ENCODE measurements at regions not wholly inside any gene's neighbourhood (a gene's known extent, or its start where the extent isn't known, plus 50 kb on each side); places are given as distances from the start of the nearest gene placed in this dataset.

DNA sequence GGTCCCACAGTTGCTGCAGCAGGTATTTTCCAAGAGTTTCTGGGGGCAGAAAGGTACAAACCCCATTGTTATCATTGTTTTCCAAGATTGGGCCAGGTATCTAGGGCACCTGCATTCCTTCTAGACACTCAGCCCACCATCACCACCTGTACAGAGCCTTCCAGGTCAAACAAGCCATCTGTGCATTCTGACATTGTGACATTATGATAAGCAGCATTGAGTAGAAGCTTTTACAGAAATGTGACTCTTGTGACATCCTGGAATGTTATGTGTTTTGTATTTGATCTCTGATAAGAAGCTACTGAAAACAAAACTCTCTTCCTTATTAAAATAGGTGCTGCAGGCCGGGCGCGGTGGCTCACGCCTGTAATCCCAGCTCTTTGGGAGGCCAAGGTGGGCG, 128.1 kb upstream of the CCN2 start:
- peaks cover 41% of the 10 kb centered on the region for H3K4me1 Mint-ChIP-seq (ENCODE audit: low read depth)
- no peak for TF ChIP-seq CTCF (IDR thresholded peaks at IDR 0.05)
- DNase-seq (ENCODE audit: low spot score), result no peak
- no peaks in the 10 kb centered on the region for H3K36me3 Mint-ChIP-seq (ENCODE audit: low read depth)
- no peaks in the 10 kb centered on the region for H3K27me3 Mint-ChIP-seq (ENCODE audit: low read depth)
- H3K4me3 Mint-ChIP-seq (ENCODE audit: unreplicated experiment), result no peak overlapping the region
- H3K9me3 Mint-ChIP-seq (ENCODE audit: low read depth), result peaks cover 7% of the 10 kb centered on the region
- no peak overlapping the region for H3K27ac Mint-ChIP-seq (ENCODE audit: unreplicated experiment)

DNA sequence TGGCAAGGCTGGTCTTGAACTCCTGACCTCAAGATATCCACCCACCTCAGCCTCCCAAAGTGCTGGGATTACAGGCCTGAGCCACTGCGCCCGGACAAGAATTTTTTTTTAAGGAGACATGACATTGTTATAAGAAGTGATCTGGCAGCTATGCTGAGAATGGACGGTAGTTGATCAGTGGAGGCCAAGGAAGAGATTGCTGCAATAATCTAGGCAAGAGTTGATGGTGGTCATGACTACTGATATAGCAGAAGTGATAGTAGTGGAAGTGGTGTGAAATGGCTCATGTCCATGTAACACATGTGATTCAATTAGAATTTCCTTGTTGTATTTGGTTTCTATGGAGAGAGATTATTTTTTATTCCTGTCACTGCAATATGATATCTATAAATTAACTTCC, 125.3 kb upstream of the CCN2 start:
- peaks cover 7% of the 10 kb centered on the region for H3K9me3 Mint-ChIP-seq (ENCODE audit: low read depth)
- H3K4me1 Mint-ChIP-seq (ENCODE audit: low read depth), result peaks cover 16% of the 10 kb centered on the region
- no peak for DNase-seq (ENCODE audit: low spot score)
- no peak overlapping the region for H3K4me3 Mint-ChIP-seq (ENCODE audit: unreplicated experiment)
- H3K27me3 Mint-ChIP-seq (ENCODE audit: low read depth), result no peaks in the 10 kb centered on the region
- TF ChIP-seq CTCF (IDR thresholded peaks at IDR 0.05), result no peak
- H3K27ac Mint-ChIP-seq (ENCODE audit: unreplicated experiment), result no peak overlapping the region
- H3K36me3 Mint-ChIP-seq (ENCODE audit: low read depth), result no peaks in the 10 kb centered on the region

GRCh38 chr6:132072831-132073230, 121.7 kb upstream of the CCN2 start:
- H3K9me3 Mint-ChIP-seq (ENCODE audit: low read depth), result no peaks in the 10 kb centered on the region
- H3K4me1 Mint-ChIP-seq (ENCODE audit: low read depth), result peaks cover 15% of the 10 kb centered on the region
- H3K27ac Mint-ChIP-seq (ENCODE audit: unreplicated experiment), result no peak overlapping the region
- no peak overlapping the region for H3K4me3 Mint-ChIP-seq (ENCODE audit: unreplicated experiment)
- H3K36me3 Mint-ChIP-seq (ENCODE audit: low read depth), result no peaks in the 10 kb centered on the region
- DNase-seq (ENCODE audit: low spot score), result no peak
- no peaks in the 10 kb centered on the region for H3K27me3 Mint-ChIP-seq (ENCODE audit: low read depth)
- TF ChIP-seq CTCF (IDR thresholded peaks at IDR 0.05), result no peak

DNA sequence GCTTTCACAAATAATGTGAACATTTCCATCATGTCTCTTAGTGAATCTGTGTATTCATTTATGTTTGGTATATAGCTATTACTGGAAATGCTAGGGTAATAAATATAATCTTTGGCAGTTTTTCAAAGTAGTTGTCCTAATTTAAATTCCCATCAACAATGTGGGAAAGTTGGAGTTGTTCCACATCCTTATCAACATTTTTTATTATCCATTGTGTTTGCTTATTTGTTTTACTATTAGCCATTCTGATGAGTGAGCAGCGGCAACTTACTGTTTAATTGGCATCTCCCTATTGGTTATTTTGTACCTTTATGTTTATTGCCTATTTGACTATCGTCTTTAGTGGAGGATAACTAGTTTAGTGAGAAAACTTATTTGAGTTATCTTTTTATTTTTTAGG, 121.1 kb upstream of the CCN2 start:
- DNase-seq (ENCODE audit: low spot score), result no peak
- Mint-ChIP-seq H3K27ac (ENCODE audit: unreplicated experiment) (no peak overlapping the region), H3K27me3 (ENCODE audit: low read depth) (no peaks in the 10 kb centered on the region), H3K4me3 (ENCODE audit: unreplicated experiment) (no peak overlapping the region), H3K9me3 (ENCODE audit: low read depth) (no peaks in the 10 kb centered on the region), H3K36me3 (ENCODE audit: low read depth) (no peaks in the 10 kb centered on the region), H3K4me1 (ENCODE audit: low read depth) (peaks cover 19% of the 10 kb centered on the region)
- TF ChIP-seq CTCF (IDR thresholded peaks at IDR 0.05), result no peak

DNA sequence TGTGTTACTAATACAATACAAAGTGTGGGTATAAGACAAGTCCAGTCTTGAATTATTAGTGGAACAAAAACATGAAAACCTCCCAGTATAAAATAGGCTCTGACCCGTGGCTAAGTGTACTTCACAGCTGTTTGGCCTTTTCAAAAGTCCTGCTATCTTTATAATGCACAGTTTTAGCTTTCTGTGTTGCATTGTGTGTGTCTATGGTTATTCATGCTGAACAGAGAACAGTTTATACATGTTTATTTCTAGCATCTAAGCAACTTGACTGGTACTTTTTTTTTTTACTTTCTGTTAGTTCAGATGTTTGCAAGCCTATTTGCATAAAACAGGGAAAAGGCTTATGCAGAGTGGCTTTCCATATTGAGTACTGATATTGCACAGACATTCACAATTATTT, 119.2 kb upstream of the CCN2 start:
- H3K36me3 Mint-ChIP-seq (ENCODE audit: low read depth), result peaks cover 4% of the 10 kb centered on the region
- no peaks in the 10 kb centered on the region for H3K27me3 Mint-ChIP-seq (ENCODE audit: low read depth)
- DNase-seq (ENCODE audit: low spot score), result no peak
- H3K4me3 Mint-ChIP-seq (ENCODE audit: unreplicated experiment), result no peak overlapping the region
- H3K4me1 Mint-ChIP-seq (ENCODE audit: low read depth), result peaks cover 17% of the 10 kb centered on the region
- TF ChIP-seq CTCF (IDR thresholded peaks at IDR 0.05), result no peak
- H3K9me3 Mint-ChIP-seq (ENCODE audit: low read depth), result peaks cover 4% of the 10 kb centered on the region
- H3K27ac Mint-ChIP-seq (ENCODE audit: unreplicated experiment), result no peak overlapping the region
